ENCODE measurements at regions not wholly inside any gene's neighbourhood (a gene's known extent, or its start where the extent isn't known, plus 50 kb on each side); places are given as distances from the start of the nearest gene placed in this dataset.

- TF ChIP-seq POLR2A (IDR thresholded peaks at IDR 0.05; ENCODE audit: low read depth, low read length) = no peak
- TF ChIP-seq CTCF (IDR thresholded peaks at IDR 0.05; ENCODE audit: extremely low read depth in 1 of 2, insufficient read depth in 1 of 2, low read depth in 1 of 2, low read length in 2 of 2) = no peak
- no peak for TF ChIP-seq EZH2 (IDR thresholded peaks at IDR 0.05; ENCODE audit: borderline replicate concordance, low read depth, low read length, severe bottlenecking)
- no peak for TF ChIP-seq POLR2AphosphoS5 (IDR thresholded peaks at IDR 0.05; ENCODE audit: insufficient read depth, low read depth, low read length)
- no peak for TF ChIP-seq GATA2 (IDR thresholded peaks at IDR 0.05; ENCODE audit: insufficient read depth, insufficient read length, low read depth, low read length)
- TF ChIP-seq JUN (IDR thresholded peaks at IDR 0.05; ENCODE audit: borderline replicate concordance, insufficient read depth, insufficient read length, low read depth) = no peak
- TF ChIP-seq, protein P1, sequence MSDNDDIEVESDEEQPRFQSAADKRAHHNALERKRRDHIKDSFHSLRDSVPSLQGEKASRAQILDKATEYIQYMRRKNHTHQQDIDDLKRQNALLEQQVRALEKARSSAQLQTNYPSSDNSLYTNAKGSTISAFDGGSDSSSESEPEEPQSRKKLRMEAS (IDR thresholded peaks at IDR 0.05; ENCODE audit: insufficient read depth, insufficient read length) = no peak
- no peak for TF ChIP-seq FOS (IDR thresholded peaks at IDR 0.05; ENCODE audit: borderline replicate concordance, insufficient read depth, low read length)
- no peak for TF ChIP-seq MYC (IDR thresholded peaks at IDR 0.05; ENCODE audit: low read depth, low read length)
These were observed 158.6 kb upstream of the GLRA1 start for GRCh38 chr5:152083231-152083630.

Measured in endothelial cell of umbilical vein (primary cell).